ENCODE measurements at regions not wholly inside any gene's neighbourhood (a gene's known extent, or its start where the extent isn't known, plus 50 kb on each side); places are given as distances from the start of the nearest gene placed in this dataset.
"Not testable (repeated sequence)": the region's sequence is repeated elsewhere in the genome, so short reads cannot be mapped to it uniquely, and the experiment has no call there.

DNA sequence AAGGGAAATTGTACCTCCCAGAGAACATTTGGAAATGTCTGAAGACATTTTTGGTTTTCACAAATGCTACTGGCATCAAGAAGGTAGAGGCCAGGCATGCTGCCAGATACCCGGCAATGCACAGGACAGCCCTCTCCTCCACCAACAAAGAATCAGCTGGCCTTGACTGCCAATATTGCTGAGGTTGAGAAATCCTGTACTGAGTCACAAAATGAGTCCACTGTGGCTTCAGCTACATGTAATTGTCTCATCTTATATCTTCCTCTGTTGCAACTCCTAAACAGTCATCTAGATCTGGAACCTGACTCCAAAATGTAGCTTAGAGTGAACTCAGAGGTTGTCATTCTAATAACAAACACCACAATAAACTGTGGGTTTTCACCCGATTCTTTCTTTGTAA is 327.5 kb upstream of the POGK start:
- no peak for DNase-seq

DNA sequence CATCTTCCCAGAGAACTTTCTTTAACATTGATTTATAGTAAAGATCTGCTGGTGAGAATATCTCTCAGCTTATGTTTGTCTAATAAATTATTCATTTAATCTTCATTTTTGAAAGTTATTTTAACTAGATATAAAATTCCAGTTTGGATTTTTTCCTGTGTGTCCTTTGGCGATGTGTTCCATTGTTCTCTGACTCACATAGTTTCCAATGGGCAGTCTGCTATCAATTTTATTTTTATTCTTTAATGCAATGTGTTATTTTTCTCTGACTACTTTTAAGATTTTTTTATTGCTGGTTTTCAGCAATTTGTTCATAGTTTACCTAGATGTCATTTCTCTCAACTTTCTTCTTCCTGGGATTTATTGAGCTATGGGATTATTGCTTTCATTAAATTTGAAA is 325.2 kb upstream of the POGK start:
- DNase-seq: no peak

DNA sequence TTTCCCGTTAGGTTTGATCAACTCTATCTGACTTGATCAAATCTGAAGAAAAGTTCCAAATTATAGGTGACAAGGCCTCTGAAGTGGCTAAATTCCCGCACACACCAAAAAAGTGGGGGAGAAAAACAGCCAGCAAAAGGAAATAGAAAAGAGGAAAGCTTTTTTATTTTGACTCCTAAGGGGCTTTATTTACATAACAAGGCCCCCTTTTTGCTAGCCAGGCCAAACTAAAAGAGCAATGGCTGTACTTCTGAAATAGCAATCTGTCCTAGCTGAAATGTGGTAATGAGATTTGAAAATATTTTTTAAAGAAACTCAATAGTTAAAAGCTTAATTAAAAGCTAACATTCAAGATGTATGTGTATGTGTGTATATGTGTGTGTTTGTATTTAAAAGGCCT is 311.5 kb upstream of the POGK start:
- DNase-seq: no peak

DNA sequence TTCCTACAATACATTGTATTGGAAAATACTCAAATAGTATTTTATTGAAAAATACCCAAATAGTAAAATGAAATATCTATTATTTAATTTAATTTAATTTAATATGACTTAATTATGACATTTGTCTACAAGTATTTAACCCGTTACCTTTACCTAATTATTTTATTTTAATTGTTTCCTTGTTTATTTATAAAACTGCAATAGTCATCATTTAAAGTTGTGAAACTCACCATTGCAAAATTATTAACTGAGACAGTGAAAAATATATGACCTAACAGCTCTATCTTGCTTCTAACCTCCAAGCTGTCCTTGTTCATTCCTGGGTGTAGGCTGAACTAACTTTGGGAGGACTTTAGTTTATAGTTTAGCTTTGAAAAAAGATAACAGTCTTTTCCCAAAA is 300.6 kb upstream of the POGK start:
- no peak for DNase-seq

DNA sequence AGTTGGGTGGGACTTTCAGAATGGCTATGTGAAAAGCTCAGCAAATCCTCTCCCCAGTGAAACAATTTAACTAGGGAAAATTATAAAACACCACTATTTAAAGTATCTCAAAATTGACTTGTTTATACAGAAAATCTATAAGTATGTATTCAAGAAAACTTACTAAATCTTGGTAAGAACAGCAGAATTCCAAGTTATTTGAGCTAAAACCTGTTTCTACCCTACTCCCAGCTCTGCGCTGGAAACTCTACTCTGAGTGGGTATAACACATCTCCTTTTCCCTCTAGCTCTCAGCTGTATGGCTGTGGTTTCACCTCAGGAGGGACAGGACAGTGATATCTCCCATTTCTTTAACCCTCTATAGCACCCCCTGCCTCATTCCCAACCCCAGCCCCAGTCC is 295.2 kb upstream of the POGK start:
- no peak for DNase-seq

DNA sequence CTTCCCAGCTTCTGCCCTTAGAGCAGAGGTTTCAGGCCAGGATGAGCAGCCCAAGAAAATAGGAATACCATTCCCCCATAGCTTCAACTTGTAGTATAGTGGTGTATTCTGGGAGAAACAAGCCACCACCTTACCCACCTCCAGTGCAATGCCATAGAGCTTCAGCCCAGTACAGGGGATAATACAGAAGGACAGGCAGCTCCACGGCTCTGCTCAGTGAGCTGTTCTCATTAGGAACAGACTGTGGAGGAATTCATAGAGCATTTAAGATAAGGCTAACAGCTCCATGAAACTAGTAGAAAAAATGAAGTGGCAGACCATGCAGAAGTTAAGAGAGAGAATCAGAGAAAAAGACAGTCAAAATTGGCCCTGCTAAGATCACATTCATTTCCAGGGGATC is 294.7 kb upstream of the POGK start:
- DNase-seq: no peak

- no peak for DNase-seq
Measured at GRCh38 chr1:166552706-166553105, 286.6 kb upstream of the POGK start.

- no peak for DNase-seq
Measured at GRCh38 chr1:166570954-166571353, 268.3 kb upstream of the POGK start.

GRCh38 chr1:166573199-166573598 is 266.1 kb upstream of the POGK start:
- no peak for DNase-seq

GRCh38 chr1:166579557-166580501 is 259.4 kb upstream of the POGK start:
- no peak for DNase-seq

DNA sequence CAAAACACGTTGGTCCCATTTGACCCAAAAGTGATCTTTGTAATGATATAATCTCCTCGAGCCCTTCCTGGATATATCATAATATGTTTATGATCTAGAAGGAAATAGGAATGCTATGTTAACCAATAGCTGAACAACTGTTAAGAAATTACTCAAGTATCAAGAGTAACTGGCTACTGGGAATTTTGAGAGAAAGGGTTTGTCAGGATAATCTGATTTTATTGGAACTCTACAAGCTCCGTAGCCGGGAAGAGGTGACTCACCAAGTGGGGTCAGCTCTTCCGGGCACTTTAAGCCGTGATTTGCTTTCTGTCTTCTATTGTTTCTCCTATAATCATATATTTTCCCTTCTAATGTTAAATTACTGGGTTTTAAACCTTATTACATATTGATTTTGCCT is 250.5 kb upstream of the POGK start:
- DNase-seq: no peak

DNA sequence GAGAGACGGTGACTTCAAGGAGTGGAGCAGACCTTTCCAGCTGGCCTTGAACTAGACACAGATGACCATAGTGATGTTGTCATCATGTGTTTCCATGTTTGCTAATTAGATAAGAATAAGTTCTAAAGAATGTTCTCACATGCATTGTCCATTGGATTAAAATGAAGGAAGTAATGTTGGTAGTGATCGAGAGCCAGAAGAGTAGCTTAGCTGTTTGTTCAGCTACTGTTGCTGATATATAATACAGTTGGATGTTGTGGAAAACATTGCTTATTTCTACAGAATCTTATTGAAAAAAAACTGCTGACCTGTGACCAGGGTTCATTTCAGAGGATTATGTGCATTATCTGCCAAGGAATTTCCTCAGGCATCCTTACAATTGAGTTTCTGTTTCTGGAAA is 249.1 kb upstream of the POGK start:
- DNase-seq: no peak

DNA sequence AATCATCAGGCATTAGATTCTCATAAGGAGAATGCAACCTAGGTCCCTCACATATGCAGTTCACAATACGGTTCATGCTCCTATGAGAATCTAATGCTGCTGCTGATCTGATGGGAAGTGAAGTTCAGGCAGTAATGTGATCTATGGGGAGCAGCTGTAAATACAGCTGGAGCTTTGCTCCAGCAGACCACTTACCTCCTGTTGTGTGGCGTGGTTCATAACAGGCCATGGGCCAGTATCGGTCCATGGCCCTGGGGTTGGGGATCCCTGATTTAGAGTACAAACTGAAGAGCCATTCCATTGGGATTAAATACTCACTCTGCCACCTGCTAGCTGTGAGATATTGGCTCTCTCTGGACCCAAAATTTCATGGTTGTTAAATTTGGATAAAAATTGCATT is 244.6 kb upstream of the POGK start:
- DNase-seq: no peak

- no peak for DNase-seq
Measured at GRCh38 chr1:166597516-166597915, 241.8 kb upstream of the POGK start.

GRCh38 chr1:166600574-166600973 is 238.7 kb upstream of the POGK start:
- DNase-seq: no peak

- DNase-seq: no peak
Measured at GRCh38 chr1:166601650-166602278, 237.5 kb upstream of the POGK start.

GRCh38 chr1:166602801-166603200 is 236.5 kb upstream of the POGK start:
- DNase-seq: not testable (repeated sequence)

DNA sequence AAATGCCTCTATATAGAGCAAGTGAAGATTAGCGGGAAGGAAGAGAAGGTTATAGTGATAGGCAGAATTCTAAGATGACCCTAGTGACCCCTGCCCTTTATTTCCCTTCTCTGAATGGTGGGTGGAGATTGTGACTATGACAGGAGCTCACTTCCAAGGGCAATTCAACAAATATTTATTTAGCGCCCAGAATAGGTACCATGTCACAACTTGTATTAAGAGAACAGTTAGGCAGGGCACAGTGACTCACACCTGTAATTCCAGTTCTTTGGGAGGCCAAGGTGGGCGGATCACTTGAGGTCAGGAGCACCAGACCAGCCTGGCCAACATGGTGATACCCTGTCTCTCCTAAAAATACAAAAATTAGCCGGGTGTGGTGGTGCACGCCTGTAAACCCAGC is 236.0 kb upstream of the POGK start:
- no peak for DNase-seq

DNA sequence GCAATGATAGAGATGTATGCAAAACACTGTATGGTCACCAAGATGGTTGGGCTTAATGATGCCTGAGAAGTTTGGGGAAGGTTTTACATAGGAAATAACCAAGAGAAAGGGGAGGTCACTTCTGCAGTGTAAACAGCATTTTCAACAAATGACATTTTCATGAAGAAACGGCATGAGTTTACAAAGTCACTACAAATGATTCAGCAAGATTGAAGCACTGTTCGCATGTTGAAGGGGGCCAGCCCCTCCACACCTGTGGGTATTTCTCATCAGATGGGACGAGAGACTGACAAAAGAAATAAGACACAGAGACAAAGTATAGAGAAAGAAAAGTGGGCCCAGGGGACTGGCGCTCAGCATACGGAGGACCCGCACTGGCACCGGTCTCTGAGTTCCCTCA is 234.1 kb upstream of the POGK start:
- DNase-seq: no peak

DNA sequence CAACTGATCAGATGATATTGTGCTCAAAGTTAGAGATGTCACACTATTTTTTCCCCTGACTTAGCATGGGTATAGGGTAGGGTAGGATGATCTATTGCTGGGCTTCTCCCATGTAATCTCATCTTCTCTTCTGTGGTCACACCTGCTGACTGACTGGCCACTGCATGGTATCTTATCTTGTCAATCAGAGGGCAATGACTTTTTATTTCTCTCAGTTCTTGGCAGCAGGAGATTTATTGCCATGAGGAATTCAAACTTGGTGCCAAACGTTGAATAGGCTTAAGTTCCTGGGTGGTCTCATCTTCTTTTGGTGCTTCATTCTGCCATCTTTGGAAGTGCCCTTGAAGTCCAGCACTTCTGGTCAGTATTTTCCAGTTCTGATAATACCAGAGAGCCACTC is 226.4 kb upstream of the POGK start:
- no peak for DNase-seq

DNA sequence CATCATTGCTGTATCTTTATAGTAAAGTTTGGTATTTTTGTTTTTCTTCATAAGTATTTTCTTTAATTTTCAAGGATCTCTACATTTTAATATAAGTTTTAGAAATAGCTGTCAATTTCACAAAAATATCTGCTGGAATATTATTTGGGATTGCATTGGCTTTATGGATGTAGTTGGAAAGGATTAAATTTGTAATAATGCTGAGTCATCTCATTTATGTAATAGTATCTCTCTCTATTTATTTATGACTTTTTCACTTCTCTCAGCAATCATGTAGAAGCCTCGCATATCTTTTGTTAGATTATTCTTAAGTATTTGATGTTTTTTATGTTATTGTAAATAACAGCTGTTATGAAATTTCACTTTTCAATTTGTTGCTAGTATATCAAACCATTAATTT is 223.1 kb upstream of the POGK start:
- no peak for DNase-seq

- no peak for DNase-seq
Measured at GRCh38 chr1:166626711-166627110, 212.6 kb upstream of the POGK start.

DNA sequence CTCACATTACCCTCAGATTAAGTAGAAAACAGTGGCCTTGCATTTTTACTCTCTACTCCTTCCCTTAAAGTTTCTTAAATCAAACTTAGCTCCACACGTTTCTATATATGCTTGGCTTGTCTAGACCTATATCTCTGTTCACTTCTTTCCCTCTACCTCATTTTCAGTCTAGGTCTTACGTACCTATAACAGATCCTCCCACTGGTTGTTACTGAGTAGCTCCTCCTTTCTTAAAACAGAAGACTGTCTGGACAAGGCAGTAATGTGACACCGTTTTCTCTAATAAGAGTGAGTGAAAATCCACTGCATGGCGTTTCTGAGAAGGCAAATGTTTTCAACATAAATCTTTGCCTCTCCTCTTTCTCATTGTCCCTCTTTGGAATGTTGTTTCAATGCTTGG is 211.7 kb upstream of the POGK start:
- DNase-seq: no peak

- DNase-seq: no peak
Measured at GRCh38 chr1:166628259-166628658, 211.0 kb upstream of the POGK start.

DNA sequence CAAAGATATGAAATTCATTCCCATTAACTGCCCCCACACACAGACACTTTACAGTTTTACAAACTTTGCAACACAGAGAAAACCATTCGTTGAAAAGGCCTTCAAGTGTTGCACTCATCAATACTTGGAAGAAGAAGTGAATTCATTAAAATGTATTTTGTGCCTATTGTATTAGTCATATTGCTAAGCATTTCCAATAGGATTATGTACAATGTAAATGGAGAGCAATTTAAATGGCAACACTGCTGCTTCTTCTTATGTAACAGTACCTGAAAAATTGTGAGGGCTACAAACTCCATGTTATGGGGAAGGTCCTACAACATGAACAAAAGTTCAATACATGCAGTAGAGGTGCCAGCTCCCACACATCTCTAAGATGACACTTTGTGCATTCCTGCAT is 209.3 kb upstream of the POGK start:
- no peak for DNase-seq
